RWPE2 (cell line): ENCODE measurements at regions not wholly inside any gene's neighbourhood (a gene's known extent, or its start where the extent isn't known, plus 50 kb on each side); places are given as distances from the start of the nearest gene placed in this dataset.

Experiments
- ATAC-seq: fragments of 200-7000 bp; cut with Tn5 transposase; 3 replicates; pipeline ENCODE4 v1.9.1; 2021; ENCODE audit warnings: low read depth
- DNase-seq: peaks from one replicate; pipeline ENCODE4 v3.0.0-alpha.2; 2020; ENCODE audit warnings: low spot score
- H3K27ac ChIP-seq: fragments of 450-650 bp; 2 replicates; pipeline ENCODE4 v1.5.1; 2017; ENCODE audit warnings: mild to moderate bottlenecking; ENCODE audit not compliant: poor library complexity, severe bottlenecking
- H3K27me3 ChIP-seq: fragments of 250-450 bp; sonication (Bioruptor Pico); 2 replicates; pipeline ENCODE4 v1.5.1; 2021; ENCODE audit warnings: mild to moderate bottlenecking, moderate library complexity; ENCODE audit not compliant: insufficient read depth, poor library complexity, severe bottlenecking
- H3K36me3 ChIP-seq: fragments of 250-450 bp; sonication (Bioruptor Pico); 2 replicates; pipeline ENCODE4 v1.5.1; 2020; ENCODE audit warnings: low read depth, mild to moderate bottlenecking, moderate library complexity
- H3K4me1 ChIP-seq: fragments of 250-450 bp; sonication (Bioruptor Pico); 2 replicates; pipeline ENCODE4 v1.5.1; 2021; ENCODE audit warnings: mild to moderate bottlenecking, moderate library complexity; ENCODE audit not compliant: insufficient read depth, poor library complexity, severe bottlenecking
- H3K4me3 ChIP-seq: fragments of 250-450 bp; sonication (Bioruptor Pico); 2 replicates; pipeline ENCODE4 v1.5.1; 2021; ENCODE audit warnings: mild to moderate bottlenecking, moderate library complexity; ENCODE audit not compliant: severe bottlenecking
- H3K9me3 ChIP-seq: fragments of 250-450 bp; sonication (Bioruptor Pico); 2 replicates; pipeline ENCODE4 v1.5.1; 2021; ENCODE audit warnings: mild to moderate bottlenecking, moderate library complexity; ENCODE audit not compliant: severe bottlenecking
- CTCF ChIP-seq: fragments of 450-650 bp; IDR thresholded peaks from one replicate; pipeline ENCODE4 v1.5.1; 2017; ENCODE audit warnings: mild to moderate bottlenecking, moderate library complexity; ENCODE audit not compliant: poor library complexity, severe bottlenecking

- no peaks in the 10 kb centered on the region for H3K36me3 ChIP-seq
- H3K4me1 ChIP-seq, result no peaks in the 10 kb centered on the region
- no peak for TF ChIP-seq CTCF
- H3K27me3 ChIP-seq, result no peaks in the 10 kb centered on the region
- ATAC-seq, result no peak
- DNase-seq, result no peak
- no peak overlapping the region for H3K4me3 ChIP-seq
- no peaks in the 10 kb centered on the region for H3K9me3 ChIP-seq
- no peak overlapping the region for H3K27ac ChIP-seq
These were observed 215.9 kb upstream of the TCF21 start for GRCh38 chr6:133673056-133673455.

- Histone ChIP-seq H3K4me3 (no peak overlapping the region), H3K9me3 (no peaks in the 10 kb centered on the region), H3K4me1 (no peaks in the 10 kb centered on the region), H3K27ac (no peak overlapping the region), H3K27me3 (no peaks in the 10 kb centered on the region), H3K36me3 (no peaks in the 10 kb centered on the region)
- no peak for TF ChIP-seq CTCF
- DNase-seq (no peak), ATAC-seq (no peak)
These were observed 214.3 kb upstream of the TCF21 start for GRCh38 chr6:133674661-133675060.

- Histone ChIP-seq H3K27ac (no peak overlapping the region), H3K27me3 (no peaks in the 10 kb centered on the region), H3K9me3 (no peaks in the 10 kb centered on the region), H3K4me1 (no peaks in the 10 kb centered on the region), H3K36me3 (no peaks in the 10 kb centered on the region), H3K4me3 (no peak overlapping the region)
- DNase-seq, result no peak
- no peak for ATAC-seq
- TF ChIP-seq CTCF, result no peak
These were observed 207.9 kb upstream of the TCF21 start for GRCh38 chr6:133680994-133681393.

GRCh38 chr6:133681891-133682290 lies 207.0 kb upstream of the TCF21 start:
- Histone ChIP-seq H3K27me3 (no peaks in the 10 kb centered on the region), H3K36me3 (no peaks in the 10 kb centered on the region), H3K27ac (no peak overlapping the region), H3K4me3 (no peak overlapping the region), H3K4me1 (no peaks in the 10 kb centered on the region), H3K9me3 (no peaks in the 10 kb centered on the region)
- DNase-seq (no peak), ATAC-seq (no peak)
- no peak for TF ChIP-seq CTCF

GRCh38 chr6:133682506-133683307 lies 206.2 kb upstream of the TCF21 start:
- Histone ChIP-seq H3K4me1 (no peaks in the 10 kb centered on the region), H3K4me3 (no peak overlapping the region), H3K27ac (no peak overlapping the region), H3K27me3 (no peaks in the 10 kb centered on the region), H3K36me3 (no peaks in the 10 kb centered on the region), H3K9me3 (no peaks in the 10 kb centered on the region)
- DNase-seq, result no peak
- no peak for TF ChIP-seq CTCF
- no peak for ATAC-seq
